Fibroblast of peridontal ligament (primary cell): ENCODE measurements at regions not wholly inside any gene's neighbourhood (a gene's known extent, or its start where the extent isn't known, plus 50 kb on each side); places are given as distances from the start of the nearest gene placed in this dataset.

Experiments used
- DNase-seq: peaks from one replicate; pipeline ENCODE4 v3.0.0-alpha.2; 2010; ENCODE audit errors: extremely low read depth

DNA sequence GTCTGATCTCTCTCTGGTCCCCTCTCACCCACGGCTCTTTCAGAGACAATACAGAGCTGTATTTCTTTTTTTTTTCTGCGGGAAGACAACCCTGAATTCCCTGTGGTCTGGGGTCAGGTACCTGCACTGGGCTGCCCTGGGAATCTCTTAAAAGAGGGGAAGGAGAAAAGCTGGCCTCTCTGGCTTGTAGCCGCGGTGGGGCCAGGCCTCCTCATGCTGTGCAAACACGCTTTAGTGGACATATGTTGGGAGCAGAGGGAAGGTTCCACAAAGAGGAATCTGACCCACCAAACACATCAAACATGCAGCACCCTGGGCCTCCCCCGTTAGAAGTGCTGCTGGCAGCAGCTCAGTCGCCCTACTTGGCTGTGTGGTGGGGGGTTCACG is 143.7 kb upstream of the ZFHX3 start:
- DNase-seq: no peak

DNA sequence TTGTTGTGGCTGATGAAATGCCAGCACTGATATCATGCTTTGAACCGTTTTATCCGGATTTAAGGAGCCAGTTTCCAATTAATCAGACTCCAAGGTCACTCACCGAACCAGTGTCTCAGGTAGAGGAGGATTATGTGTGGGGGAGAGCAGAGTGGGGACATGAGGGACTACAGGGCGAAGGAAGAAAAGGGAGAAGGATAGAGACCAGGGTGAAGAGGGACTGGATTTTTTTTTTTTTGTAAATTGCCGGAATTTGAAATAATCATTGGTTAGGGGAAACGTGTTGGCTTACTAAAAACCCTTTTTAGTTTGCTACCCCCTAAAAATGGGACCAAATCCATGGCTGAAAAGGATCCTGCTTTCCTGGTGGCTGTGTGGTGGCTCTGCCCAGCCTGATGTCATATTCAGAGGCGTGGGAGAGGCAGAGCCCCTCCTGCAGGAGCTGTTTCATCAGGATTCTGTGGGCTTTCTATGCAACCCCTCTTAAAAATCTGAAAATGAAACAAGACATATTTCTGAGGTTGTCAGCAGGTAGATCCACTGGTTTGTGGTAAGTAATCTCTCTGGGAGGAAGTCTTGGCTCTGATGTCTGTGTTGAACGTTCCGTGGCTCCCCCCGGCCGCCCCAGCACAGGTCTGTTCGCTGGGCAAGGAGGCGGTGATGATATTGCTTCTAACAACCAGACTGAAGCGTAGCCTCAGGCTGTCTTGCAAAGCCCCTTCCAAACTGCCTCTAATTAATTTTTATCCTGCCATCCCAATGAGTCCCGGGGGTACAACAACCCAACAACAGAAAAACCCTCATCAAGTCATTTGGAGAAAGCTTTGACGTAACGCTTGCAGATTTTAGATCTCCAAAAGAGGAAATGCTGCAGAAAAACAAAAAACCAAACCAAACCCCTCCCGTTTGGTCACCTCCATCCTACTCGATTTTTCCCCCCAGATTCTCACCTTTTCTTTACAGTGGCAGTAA is 143.0 kb upstream of the ZFHX3 start:
- no peak for DNase-seq

DNA sequence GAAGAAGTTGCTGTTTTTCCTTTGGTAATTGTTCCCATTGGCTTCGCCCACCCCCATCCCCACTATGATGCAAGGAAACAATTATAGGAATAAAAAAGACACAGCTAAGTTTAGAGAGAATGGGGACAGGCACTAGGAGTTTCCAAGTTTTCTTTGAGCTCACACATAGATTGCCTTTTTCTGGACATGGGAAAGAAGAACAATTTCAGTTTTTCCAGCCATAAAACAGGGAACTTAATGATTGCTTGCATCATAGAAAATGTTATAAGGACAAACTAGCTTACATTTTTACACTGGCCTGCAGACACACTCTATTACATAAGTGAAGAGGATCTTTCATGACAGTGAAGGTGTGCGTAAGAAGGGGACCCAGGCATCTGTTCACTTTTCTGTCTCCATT is 142.3 kb upstream of the ZFHX3 start:
- no peak for DNase-seq

- DNase-seq: no peak
These were observed 141.2 kb upstream of the ZFHX3 start for GRCh38 chr16:73189136-73189535.

- no peak for DNase-seq
These were observed 139.0 kb upstream of the ZFHX3 start for GRCh38 chr16:73186752-73187601.

DNA sequence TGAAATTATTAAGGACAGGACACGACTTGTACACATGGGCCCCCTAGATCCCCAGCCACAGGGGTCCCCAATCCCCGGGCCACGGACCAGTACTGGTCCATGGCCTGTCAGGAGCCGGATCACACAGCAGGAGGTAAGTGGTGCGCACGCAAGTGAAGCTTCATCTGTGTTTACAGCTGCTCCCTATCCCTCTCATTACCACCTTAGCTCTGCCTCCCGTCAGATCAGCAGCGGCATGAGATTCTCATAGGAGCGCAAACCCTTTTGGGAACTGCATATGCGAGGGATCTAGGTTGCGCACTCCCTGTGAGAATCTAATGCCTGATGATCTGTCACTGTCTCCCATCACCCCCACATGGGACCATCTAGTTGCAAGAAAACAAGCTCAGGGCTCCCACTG is 137.8 kb upstream of the ZFHX3 start:
- no peak for DNase-seq

DNA sequence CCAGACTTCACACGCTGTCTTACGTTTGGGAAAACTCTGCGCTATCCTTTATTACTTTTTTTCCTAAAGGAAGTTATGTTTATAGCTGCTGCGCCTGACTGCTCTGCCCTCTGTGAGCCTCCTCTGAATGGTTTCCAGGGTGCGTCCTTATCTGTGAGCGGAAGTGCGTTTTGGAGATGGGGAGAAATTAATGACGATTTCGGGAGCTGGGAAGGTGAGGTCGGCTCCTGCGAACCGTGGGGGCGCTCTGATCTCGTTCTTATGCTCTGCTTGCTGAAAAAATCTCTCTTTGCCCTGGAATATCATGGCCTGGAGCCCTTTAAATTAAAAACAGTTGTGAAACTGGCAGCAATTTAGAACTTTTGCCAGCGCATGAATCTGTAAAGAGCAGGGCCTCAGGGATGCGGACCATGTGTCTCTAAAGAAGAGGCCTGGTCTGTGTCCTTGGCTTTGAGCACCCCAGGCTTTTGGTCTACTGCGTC is 135.7 kb upstream of the ZFHX3 start:
- DNase-seq: peak; percentile 71

DNA sequence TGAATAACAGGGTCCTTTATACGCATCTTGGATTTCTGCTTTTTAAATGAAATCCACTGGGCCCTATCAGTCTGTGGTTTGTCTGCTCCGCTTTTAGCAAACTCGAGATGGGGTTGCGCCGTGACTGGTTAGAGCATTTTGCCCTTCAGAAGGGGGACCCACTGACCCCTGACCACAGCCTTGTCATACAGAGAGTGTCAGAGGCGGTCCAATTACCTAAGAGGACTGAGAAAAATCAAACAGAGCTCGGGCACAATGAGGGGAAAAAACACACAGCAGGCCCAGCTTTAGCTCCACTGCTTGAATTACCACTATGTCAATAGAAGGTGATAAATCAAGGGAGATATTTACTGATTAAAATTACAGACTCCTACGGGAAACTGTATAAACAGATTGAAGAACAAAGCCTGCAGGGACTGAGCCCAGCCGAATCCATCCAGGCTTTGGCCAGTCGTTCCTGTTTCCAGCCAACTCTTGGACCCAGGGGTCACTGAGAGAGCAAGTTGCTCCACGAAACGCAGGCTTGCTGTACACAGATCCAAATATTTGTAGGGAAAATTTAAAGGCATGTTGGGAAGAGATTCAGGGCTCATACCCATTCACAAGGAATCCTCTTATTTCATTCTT is 131.9 kb upstream of the ZFHX3 start:
- peak; percentile 46 for DNase-seq

GRCh38 chr16:73177729-73178295 is 129.9 kb upstream of the ZFHX3 start:
- DNase-seq: no peak

- peak; percentile 91 for DNase-seq
These were observed 128.7 kb upstream of the ZFHX3 start for GRCh38 chr16:73176577-73177013.

DNA sequence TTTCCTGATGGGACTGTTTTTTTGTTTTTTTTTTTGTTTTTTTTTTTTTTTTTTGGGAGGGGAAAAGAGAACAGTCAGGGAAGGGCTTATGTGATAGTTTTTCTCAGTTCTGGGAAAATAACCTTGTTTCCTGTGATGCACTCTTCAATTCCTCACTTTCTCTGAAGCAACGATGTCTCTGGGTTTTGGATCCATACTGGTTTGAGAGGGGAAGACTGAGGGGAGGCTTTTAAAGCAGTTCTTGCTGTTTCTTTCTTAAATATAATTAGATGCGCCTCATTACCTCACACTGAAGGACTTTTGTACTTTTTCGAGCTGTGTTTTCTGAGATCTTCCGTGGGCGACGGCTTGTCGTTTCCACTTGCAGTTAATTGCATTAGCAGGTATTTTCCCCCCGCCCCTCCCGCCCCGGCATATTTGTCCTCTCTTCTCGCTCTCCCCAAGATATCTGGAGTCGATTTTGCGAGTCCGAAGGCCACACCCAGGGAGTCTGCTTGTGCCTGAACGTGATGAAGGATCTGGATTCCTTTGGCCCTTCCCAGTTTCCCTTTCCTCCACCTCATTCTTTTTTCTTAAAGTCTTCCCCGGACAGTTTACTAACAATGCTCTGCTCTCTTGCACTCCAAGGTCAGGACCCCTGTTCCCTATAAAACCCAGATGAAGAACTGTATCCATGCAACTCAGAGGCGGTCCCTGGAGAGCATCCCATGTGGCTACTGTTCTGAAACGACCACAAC is 125.2 kb upstream of the ZFHX3 start:
- no peak for DNase-seq

- peak; percentile 99 for DNase-seq
These were observed 124.5 kb upstream of the ZFHX3 start for GRCh38 chr16:73172241-73172972.

DNA sequence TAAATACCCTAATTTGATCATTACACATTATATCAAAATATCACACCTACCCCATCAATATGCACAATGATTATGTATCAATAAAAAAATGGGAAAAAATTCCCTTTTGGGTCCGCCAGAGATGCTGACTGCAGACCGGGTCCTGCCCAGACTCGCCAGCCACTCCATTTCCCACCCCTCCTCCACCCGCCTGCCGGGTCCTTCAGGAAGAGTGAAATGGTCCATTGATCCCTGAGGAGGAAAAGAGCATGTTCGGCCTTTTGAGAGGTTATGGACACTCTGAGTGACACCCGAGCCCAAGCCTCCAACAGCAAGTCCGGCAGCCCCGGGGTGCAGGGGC is 123.9 kb upstream of the ZFHX3 start:
- DNase-seq: no peak

DNA sequence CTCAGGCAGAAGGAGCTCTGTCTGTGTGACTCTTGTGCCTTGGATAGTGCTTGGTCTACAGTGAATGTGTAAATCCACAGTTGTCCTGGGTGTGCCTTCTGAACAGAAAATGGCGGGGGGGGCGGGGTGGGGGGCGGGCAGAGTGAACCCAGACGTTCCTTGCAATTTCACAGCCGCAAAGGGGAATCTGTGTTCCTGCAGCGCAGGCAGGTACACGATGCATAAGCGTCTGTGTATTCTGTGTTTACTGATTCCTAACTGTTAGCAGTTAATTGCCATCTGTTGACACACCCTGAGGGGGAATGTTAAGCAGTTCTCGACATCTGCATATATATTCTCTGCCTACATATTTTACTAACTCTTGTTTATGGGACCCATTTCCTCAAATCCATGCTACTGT is 123.5 kb upstream of the ZFHX3 start:
- DNase-seq: no peak

- DNase-seq: no peak
These were observed 122.7 kb upstream of the ZFHX3 start for GRCh38 chr16:73170612-73171038.

- DNase-seq: peak; percentile 24
These were observed 119.1 kb upstream of the ZFHX3 start for GRCh38 chr16:73166947-73167550.

DNA sequence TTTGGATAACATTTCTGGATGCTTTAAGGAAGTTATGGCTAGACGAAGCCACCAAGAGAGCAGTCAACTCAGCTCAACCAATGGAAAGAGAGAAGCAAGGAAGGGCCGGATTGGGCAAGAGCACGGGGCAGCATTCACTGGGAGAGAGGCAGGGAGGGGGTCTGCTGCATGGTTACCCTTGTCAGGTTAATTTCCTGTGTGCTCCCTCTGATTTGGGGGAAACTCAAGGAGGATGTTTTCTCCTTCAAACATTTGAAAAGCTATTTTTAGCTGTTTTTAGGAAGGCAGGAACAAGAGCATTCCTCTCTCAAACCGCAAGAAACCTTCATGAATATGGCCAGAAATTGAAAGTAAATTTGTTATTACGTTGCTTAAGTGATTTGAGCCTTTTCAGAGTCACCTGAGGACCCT is 118.5 kb upstream of the ZFHX3 start:
- peak; percentile 40 for DNase-seq

GRCh38 chr16:73163238-73163815 is 115.4 kb upstream of the ZFHX3 start:
- no peak for DNase-seq

GRCh38 chr16:73161977-73162376 is 114.0 kb upstream of the ZFHX3 start:
- no peak for DNase-seq

GRCh38 chr16:73159296-73159695 is 111.4 kb upstream of the ZFHX3 start:
- no peak for DNase-seq
